ENCODE measurements at regions not wholly inside any gene's neighbourhood (a gene's known extent, or its start where the extent isn't known, plus 50 kb on each side); places are given as distances from the start of the nearest gene placed in this dataset.

GRCh38 chr2:236656166-236656565, 86.5 kb downstream of the ACKR3 start:
- no peak for DNase-seq

GRCh38 chr2:236656721-236657120, 87.1 kb downstream of the ACKR3 start:
- DNase-seq, result no peak

- DNase-seq, result no peak
Measured at GRCh38 chr2:236657215-236657614, 87.6 kb downstream of the ACKR3 start.

DNA sequence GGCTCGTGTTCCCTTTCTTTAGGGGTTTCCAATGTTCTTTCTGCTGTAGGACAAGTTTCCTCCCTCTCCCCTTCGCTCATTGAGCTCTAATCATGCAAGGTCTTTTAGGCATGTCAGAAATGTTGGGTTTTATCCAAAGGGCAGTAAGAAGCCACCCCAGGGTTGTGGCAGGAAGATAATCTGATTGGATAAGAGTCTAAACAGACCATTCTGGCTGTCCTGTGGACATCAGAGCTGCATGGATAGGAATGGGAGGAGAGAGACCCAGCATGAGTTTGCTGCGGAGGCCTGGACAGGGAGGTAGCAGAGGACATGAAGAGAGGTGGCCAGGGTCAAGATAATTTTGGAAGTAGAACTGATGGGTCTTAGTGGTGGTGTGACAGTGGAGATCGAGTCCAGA, 88.2 kb downstream of the ACKR3 start:
- DNase-seq, result no peak

GRCh38 chr2:236658974-236659757, 89.5 kb downstream of the ACKR3 start:
- DNase-seq, result no peak

DNA sequence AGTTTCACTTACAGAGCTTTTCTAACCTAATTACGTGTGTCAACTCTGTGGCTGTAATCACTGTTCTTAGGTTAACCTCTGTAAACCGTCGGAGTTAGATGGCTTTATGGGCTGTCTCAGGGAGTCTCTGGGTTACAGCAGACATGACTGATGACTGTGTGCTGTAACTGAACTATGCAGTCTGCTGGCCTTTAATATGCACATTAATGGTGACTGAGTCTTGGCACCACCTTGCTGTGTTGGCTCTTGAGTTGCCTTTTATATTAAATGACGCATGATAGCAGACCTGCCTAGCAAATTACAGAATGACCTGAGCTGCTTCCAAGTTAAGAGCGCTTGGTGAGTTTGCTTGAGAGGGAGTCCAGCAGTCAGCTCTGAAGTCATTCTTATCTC, 90.1 kb downstream of the ACKR3 start:
- DNase-seq, result peak; percentile 34

DNA sequence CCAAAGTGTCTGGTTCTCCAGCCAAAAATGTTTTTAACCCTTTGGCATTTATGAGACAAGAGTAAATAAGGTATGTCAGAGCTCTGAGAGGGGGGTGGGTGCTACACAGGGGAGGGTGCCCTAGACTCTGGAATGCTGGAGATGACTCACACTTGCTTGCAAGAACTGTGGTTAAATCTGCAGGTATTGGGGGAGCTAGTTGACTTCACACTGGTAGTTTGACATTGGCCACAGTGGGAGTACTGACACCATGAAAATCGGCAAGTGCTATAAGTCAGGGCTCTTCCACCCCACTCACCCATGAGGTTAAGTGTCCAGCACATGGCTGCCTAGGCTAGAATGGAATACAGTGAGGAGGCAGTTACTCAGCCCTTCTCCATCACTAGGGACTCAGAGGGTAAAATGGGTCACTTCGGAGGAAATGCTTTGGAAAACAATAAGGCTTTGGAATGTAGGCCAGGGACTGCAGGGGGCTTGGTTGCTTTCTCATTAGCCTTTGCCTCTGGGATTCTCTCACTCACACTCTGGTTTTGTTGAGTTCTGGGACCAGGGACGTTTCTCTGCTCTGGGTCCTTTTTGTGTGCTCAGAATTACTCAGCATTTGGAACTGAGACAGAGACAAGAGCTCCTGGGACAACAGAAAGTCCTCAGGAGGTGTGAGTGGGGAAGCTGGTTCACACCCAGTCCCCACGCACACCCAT, 91.6 kb downstream of the ACKR3 start:
- DNase-seq, result no peak

DNA sequence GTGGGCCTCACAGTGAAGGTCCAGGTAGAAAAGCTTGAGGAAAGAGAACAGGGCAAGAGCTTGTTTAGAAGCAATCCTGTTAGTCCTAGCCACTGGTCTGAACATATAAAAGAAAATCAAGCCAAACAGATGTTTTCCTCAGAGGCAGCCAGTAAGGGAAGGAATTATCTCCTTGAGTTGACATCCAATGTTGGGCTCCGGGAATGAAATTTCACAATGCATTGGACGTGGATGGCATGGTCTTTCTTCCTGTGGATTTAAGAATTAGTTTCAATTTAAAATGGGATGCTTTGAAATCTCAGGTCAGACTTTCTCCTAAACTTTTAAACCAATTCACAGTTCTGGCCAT, 92.1 kb downstream of the ACKR3 start:
- DNase-seq, result no peak

GRCh38 chr2:236662231-236663185, 92.9 kb downstream of the ACKR3 start:
- DNase-seq, result no peak

DNA sequence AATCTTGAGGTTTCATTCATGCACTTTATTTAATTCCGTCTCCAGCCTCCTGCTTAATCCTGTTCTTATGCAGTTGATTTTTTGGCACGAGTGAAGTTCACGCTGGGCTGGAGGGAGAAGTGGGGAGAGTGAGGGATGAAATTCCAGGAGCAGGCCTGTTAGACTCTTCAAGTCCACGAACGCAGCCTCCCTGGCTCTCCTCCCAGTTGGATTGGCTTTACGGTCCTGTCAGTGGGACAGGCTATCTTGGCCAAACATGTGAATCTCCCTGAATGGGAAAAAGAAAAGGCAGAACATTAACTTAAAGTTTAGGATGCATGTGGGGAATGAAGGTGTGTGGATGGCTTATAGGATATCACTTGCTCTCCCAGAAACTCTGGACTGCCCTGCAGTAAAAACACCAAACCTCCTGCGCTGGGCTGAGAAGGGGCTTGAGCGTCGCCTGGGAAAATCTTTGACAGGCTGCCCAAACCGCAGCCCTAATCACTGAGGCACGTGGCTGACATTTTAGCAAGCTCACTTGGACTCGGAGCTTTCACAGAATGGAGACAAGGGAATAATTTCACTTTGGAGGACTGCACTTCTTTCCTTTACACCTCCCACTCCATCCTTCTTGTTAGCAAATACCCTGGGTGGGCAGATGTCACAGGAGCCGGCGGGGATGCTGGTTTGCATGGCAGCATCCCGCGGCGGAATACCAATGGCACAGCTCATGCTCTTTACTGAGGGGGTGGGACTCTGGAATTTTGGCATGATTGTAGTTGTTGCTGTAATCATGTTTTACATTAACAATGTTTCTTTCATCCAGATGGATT, 93.9 kb downstream of the ACKR3 start:
- no peak for DNase-seq

DNA sequence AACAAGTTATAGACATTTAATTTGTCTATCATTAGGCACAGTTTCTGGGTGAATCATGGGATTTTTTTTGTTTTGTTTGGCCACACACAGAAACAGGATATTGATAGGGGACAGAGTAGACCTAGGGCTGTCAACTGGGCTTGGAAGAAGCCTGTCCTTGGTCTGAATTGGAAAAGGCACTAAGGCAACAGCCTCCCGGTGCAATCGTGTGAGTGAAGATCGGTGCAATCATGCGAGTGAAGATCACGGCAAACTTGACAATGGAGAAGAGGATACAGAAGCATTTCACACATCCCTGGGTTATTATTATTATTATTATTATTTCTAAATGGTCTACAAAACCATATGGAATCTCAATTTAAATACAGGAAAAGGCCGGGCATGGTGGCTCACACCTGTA, 94.5 kb downstream of the ACKR3 start:
- DNase-seq, result no peak

DNA sequence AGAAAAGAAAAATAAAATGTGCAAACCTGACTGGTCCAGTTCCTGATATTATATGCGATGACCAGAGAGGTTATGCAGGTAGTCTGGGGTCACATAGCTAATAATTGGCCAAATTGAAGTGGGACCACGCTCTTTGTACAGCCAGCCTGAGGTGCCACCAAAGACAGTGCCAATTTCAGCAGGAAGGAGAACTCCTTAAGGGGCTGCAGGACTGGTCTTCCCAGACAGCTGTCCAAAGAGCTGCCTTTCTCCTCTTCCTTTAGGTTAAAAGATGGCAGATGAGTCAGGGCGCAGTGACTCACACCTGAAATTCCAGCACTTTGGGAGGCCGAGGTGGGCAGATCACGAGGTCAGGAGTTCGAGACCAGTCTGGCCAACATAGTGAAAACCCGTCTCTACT, 95.5 kb downstream of the ACKR3 start:
- DNase-seq, result no peak

DNA sequence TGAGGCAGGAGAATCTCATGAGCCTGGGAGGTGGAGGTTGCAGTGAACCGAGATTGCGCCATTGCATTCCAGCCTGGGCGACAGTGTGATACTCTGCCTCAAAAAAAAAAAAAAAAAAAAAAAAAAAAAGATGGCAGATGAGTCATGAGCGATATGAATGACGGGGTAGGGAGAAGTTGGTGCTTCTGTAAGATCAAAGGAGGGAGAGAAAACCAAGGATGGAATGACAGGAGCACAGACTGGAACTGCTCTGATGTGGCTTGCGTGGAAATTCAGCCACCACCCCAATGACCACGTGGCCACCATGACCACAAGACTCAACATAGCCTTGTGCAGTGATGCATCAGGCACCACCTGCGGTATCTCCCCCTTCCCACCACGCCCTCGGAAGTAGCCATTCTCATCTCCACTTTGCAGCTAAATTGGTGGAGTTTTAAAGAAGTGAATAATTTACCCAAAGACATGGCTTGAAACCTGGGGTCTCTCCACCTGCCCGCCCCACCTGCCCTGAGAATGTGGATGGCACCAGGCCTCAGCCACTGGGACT, 96.0 kb downstream of the ACKR3 start:
- DNase-seq, result no peak

DNA sequence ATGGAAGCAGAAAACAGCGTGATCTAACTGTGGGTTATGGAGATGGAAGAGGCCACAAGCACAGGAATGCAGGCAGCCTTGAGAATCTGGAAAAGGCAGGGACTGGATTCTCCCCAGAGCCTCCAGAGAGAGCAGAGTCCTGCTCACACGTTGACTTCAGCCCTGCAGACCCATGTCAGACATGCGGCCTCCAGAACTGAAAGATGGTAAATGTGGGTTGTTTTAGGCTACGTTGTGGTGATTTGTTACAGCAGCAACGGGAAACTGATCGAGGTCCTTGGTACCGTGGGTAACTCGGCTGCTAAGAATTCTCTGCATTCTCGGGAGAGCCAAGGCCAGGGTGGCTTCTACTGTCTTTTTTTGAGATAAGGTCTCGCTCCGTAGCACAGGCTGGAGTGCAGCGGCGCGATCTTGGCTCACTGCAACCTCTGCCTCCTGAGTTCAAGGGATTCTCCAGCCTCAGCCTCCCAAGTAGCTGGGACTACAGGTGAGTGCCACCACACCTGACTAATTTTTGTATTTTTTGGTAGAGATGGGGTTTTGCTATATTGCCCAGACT, 97.1 kb downstream of the ACKR3 start:
- no peak for DNase-seq

GRCh38 chr2:236667526-236667925, 97.9 kb downstream of the ACKR3 start:
- DNase-seq, result no peak

GRCh38 chr2:236668531-236668969, 98.9 kb downstream of the ACKR3 start:
- no peak for DNase-seq

DNA sequence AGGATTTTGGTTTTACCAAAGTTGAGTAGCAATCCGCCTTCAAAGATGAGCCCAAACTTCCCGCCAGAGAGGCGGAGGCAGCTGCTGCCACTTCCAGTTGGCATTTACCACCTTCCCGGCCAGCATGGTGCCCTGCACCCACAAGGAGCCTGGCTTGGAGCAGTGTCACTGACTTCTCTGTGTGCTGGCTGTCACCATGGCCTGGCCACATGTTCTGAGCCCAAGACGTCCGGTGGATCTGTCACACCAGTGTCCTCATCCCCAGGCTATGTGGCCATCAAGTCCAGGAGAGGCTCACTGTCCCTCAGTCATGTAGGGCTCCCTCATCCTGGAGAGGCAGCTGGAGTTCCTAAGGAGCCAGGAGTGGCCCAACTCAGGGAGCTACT, 100.6 kb downstream of the ACKR3 start:
- no peak for DNase-seq

- DNase-seq, result no peak
Measured at GRCh38 chr2:236671896-236672562, 102.4 kb downstream of the ACKR3 start.

GRCh38 chr2:236672606-236673005, 103.0 kb downstream of the ACKR3 start:
- DNase-seq, result no peak

- no peak for DNase-seq
Measured at GRCh38 chr2:236673126-236673822, 103.6 kb downstream of the ACKR3 start.

Measured in right kidney (tissue), 1 donor.